SK-N-SH (cell line): ENCODE measurements at regions not wholly inside any gene's neighbourhood (a gene's known extent, or its start where the extent isn't known, plus 50 kb on each side); places are given as distances from the start of the nearest gene placed in this dataset.

Source experiments
- MXI1 ChIP-seq: IDR thresholded peaks from 2 replicates; pipeline ENCODE4 v1.6.1; 2012; ENCODE audit warnings: mild to moderate bottlenecking, low read depth, low read length, improper control_type of control experiment
- POLR2AphosphoS5 ChIP-seq: IDR thresholded peaks from 2 replicates; pipeline ENCODE4 v1.6.1; 2012; ENCODE audit warnings: low read depth, low read length
- TF ChIP-seq, protein P1 (sequence below): fragments of 200-600 bp; sonication (generic); IDR thresholded peaks from 2 replicates; pipeline ENCODE4 v1.6.1; 2017; ENCODE audit warnings: antibody characterized with exemption, mild to moderate bottlenecking, moderate library complexity

DNA sequence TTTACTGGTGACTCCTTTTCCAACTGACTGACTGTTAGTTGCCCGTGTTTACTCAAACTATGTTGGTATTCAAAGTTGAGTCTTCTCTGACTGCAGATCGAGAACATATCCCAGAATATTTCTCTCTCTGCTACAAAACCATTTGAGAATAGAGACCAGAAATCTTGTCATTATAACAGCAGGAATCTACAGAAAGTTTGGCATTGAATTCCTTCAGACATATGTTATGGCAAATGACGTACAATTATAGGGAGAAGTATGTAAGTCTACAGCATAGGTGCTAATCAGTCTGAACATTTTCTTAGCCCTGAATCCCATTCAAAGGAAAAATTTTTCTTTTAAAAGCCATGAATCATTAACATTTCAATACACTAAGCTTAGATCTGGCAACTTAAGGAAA, 239.8 kb upstream of the SOX9 start:
- TF ChIP-seq MXI1 = no peak
- TF ChIP-seq, protein P1, sequence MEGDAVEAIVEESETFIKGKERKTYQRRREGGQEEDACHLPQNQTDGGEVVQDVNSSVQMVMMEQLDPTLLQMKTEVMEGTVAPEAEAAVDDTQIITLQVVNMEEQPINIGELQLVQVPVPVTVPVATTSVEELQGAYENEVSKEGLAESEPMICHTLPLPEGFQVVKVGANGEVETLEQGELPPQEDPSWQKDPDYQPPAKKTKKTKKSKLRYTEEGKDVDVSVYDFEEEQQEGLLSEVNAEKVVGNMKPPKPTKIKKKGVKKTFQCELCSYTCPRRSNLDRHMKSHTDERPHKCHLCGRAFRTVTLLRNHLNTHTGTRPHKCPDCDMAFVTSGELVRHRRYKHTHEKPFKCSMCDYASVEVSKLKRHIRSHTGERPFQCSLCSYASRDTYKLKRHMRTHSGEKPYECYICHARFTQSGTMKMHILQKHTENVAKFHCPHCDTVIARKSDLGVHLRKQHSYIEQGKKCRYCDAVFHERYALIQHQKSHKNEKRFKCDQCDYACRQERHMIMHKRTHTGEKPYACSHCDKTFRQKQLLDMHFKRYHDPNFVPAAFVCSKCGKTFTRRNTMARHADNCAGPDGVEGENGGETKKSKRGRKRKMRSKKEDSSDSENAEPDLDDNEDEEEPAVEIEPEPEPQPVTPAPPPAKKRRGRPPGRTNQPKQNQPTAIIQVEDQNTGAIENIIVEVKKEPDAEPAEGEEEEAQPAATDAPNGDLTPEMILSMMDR = no peak
- no peak for TF ChIP-seq POLR2AphosphoS5
